Suprapubic skin (tissue), 4 donors: ENCODE measurements at regions not wholly inside any gene's neighbourhood (a gene's known extent, or its start where the extent isn't known, plus 50 kb on each side); places are given as distances from the start of the nearest gene placed in this dataset.

ENCODE experiments used
- DNase-seq, 2 donors: peaks; one replicate each; pipeline ENCODE4 v3.0.0-alpha.2; 2019; ENCODE audit warnings: low spot score in 2 of 2
- H3K27ac ChIP-seq: fragments of 200-600 bp; sonication (generic); one replicate; pipeline ENCODE4 v1.5.1; 2019
- H3K27me3 ChIP-seq: fragments of 200-600 bp; sonication (generic); one replicate; pipeline ENCODE4 v1.5.1; 2019
- H3K36me3 ChIP-seq: fragments of 200-600 bp; sonication (generic); one replicate; pipeline ENCODE4 v1.5.1; 2019
- H3K4me1 ChIP-seq: fragments of 200-600 bp; sonication (generic); one replicate; pipeline ENCODE4 v1.5.1; 2019
- H3K4me3 ChIP-seq: fragments of 200-600 bp; sonication (generic); one replicate; pipeline ENCODE4 v1.5.1; 2019; ENCODE audit warnings: mild to moderate bottlenecking
- H3K9me3 ChIP-seq: fragments of 200-600 bp; sonication (generic); one replicate; pipeline ENCODE4 v1.5.1; 2019
- EP300 ChIP-seq: sonication (generic); formaldehyde crosslinking; IDR thresholded peaks from one replicate; pipeline ENCODE4 v1.6.1; 2017; ENCODE audit warnings: antibody characterized with exemption
- POLR2A ChIP-seq, 2 donors: fragments of 450-650 bp; IDR thresholded peaks; one replicate each; pipeline ENCODE4 v1.6.1; 2017; ENCODE audit warnings: antibody characterized with exemption in 2 of 2, mild to moderate bottlenecking in 2 of 2, moderate library complexity in 2 of 2
- POLR2AphosphoS5 ChIP-seq, 3 donors: sonication (generic); formaldehyde crosslinking; IDR thresholded peaks; one replicate each; pipeline ENCODE4 v1.6.1; 2017; ENCODE audit warnings: antibody characterized with exemption in 3 of 3
- WGBS: methylation state at CpG from one replicate; pipeline ENCODE4 v1.1.5; 2018; 5-methylcytosine and 5-hydroxymethylcytosine counted together
- TF ChIP-seq, protein P1 (sequence below), 2 donors: fragments of 200-600 bp in 1 of 2; fragments of 450-650 bp in 1 of 2; sonication (generic) in 1 of 2; IDR thresholded peaks; one replicate each; pipeline ENCODE4 v1.5.1; 2016 to 2019; ENCODE audit warnings: antibody characterized with exemption in 2 of 2, mild to moderate bottlenecking in 1 of 2, moderate library complexity in 1 of 2

DNA sequence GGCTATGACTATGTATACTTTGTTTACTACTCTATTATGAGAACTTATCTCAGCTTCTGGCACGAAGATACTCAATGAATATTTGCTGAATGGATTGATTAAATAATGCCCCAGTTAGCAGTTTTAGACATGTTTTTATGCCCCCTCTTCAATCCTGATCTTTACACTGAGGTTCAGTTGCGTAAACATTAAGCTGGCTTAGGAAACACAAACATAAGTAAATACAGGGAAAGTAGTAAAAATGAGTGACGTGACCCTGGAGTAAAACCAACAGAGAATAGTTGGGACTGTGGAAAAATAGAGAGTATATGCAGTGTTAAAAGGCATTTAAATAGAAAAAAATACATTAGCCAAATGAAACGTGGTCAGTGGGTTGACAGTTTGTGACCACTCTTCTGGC lies 387.0 kb upstream of the ACTRT1 start:
- 53% methylated on average over 4 of the region's 4 CpGs for WGBS
- H3K4me3 ChIP-seq, result no peak overlapping the region
- H3K27ac ChIP-seq, result no peak overlapping the region
- no peak for TF ChIP-seq POLR2AphosphoS5 (IDR thresholded peaks at IDR 0.05)
- TF ChIP-seq POLR2A (IDR thresholded peaks at IDR 0.05), result no peak
- TF ChIP-seq, protein P1, sequence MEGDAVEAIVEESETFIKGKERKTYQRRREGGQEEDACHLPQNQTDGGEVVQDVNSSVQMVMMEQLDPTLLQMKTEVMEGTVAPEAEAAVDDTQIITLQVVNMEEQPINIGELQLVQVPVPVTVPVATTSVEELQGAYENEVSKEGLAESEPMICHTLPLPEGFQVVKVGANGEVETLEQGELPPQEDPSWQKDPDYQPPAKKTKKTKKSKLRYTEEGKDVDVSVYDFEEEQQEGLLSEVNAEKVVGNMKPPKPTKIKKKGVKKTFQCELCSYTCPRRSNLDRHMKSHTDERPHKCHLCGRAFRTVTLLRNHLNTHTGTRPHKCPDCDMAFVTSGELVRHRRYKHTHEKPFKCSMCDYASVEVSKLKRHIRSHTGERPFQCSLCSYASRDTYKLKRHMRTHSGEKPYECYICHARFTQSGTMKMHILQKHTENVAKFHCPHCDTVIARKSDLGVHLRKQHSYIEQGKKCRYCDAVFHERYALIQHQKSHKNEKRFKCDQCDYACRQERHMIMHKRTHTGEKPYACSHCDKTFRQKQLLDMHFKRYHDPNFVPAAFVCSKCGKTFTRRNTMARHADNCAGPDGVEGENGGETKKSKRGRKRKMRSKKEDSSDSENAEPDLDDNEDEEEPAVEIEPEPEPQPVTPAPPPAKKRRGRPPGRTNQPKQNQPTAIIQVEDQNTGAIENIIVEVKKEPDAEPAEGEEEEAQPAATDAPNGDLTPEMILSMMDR (IDR thresholded peaks at IDR 0.05), result no peak
- TF ChIP-seq EP300, result no peak
- H3K36me3 ChIP-seq, result no peaks in the 10 kb centered on the region
- H3K9me3 ChIP-seq, result no peaks in the 10 kb centered on the region
- H3K27me3 ChIP-seq, result no peaks in the 10 kb centered on the region
- DNase-seq, result no peak
- no peaks in the 10 kb centered on the region for H3K4me1 ChIP-seq

DNA sequence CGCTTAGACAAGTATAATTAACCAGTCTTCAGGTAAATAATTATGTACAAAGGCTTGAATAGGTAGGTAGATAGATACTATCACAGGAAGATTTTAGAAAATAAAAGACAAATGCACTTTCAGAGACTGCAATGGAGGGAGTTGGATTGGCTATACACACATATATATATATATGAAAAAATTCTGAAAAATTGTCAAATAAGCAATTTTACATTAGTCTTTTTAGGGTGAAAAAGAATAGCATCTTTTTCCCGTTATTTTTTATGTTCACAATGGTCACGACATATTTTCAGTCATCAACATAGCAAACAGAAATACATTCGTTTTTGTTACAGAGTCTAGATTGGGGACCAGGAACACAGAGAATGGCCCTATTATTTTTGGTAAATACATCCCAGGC lies 385.9 kb upstream of the ACTRT1 start:
- Histone ChIP-seq H3K9me3 (no peaks in the 10 kb centered on the region), H3K36me3 (no peaks in the 10 kb centered on the region), H3K27me3 (no peaks in the 10 kb centered on the region), H3K27ac (no peak overlapping the region), H3K4me1 (no peaks in the 10 kb centered on the region), H3K4me3 (no peak overlapping the region)
- TF ChIP-seq POLR2A (IDR thresholded peaks at IDR 0.05) (no peak), EP300 (no peak), POLR2AphosphoS5 (IDR thresholded peaks at IDR 0.05) (no peak)
- TF ChIP-seq, protein P1 (IDR thresholded peaks at IDR 0.05), result no peak
- 52% methylated on average over 4 of the region's 4 CpGs for WGBS
- no peak for DNase-seq

DNA sequence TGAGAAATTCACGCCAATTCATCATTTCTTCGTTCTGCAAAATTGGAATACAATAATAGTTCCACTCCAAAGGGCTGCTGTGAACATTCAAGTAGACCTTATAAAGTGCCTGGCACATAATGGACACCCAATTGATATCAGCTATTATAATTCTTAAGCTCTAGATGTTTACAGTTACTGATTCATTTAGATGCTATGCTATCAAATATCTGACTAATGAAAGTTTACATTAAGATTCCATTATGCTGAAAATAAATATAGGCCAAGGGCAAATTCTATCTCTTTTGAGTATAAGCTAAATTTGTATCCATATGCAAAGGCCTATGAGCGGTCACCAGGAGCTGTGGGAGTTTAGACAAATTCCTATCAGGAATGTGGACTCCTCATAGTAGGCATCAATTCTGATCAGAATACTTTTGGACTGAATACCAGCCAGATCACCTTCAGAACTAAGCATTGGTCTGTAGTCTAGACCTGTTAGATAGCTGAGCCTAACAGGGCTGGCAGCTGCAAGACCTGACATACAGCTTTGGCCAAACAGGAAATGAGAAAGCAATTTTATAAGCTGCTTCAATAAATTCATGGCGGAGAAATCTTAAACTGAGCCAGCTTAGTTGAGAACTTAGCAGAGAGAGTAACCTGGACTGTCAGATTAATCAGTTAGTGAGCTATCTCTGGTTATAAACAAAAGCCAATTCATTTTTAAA lies 384.3 kb upstream of the ACTRT1 start:
- 65% methylated on average over 4 of the region's 4 CpGs for WGBS
- no peaks in the 10 kb centered on the region for H3K9me3 ChIP-seq
- H3K27ac ChIP-seq, result no peak overlapping the region
- H3K4me1 ChIP-seq, result no peaks in the 10 kb centered on the region
- no peaks in the 10 kb centered on the region for H3K36me3 ChIP-seq
- H3K27me3 ChIP-seq, result no peaks in the 10 kb centered on the region
- TF ChIP-seq POLR2AphosphoS5 (IDR thresholded peaks at IDR 0.05) (no peak), EP300 (no peak), POLR2A (IDR thresholded peaks at IDR 0.05) (no peak)
- TF ChIP-seq, protein P1 (IDR thresholded peaks at IDR 0.05), result no peak
- H3K4me3 ChIP-seq, result no peak overlapping the region
- DNase-seq, result no peak

DNA sequence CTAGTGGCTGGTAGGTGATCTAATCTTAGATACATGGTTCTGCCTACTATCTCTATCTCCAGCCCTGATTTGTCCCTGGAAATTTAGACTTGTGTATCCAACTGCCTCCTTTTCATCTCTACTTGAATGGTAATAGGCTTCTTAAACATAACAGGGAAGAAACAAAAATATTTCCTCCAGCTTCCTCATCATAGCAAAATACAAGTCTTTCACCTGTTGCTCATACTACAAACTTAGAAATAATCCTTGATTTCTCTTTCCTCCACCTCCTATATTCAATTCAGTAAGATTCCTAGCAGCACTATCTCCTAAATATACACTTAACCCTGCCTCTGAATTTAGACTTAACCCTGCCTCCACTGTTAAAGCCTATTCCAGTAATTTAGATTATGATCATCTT lies 373.3 kb upstream of the ACTRT1 start:
- TF ChIP-seq POLR2AphosphoS5 (IDR thresholded peaks at IDR 0.05) (no peak), POLR2A (IDR thresholded peaks at IDR 0.05) (no peak), EP300 (no peak)
- TF ChIP-seq, protein P1 (IDR thresholded peaks at IDR 0.05), result no peak
- DNase-seq, result no peak
- H3K4me3 ChIP-seq, result no peak overlapping the region
- no peaks in the 10 kb centered on the region for H3K4me1 ChIP-seq
- H3K27ac ChIP-seq, result no peak overlapping the region
- no peaks in the 10 kb centered on the region for H3K27me3 ChIP-seq
- no peaks in the 10 kb centered on the region for H3K36me3 ChIP-seq
- no peaks in the 10 kb centered on the region for H3K9me3 ChIP-seq

DNA sequence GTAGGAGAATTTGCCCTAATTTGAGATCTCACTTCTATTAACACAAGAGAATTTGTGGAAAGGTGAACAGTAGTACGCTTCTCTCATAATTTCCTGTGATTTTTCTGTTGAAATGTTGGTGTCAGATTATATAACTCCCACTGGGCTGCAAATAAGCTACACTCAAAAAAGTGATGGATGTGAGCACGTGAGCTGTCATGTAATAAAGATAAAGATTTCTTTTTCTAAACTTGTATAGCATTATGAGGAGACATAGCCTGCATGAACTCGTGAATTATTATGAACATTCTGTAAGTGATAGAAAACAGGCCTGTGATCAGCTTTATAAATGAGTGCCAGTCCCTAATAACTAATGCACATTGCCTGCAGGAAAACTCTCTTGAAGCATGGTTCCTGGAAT lies 356.6 kb upstream of the ACTRT1 start:
- Histone ChIP-seq H3K27ac (no peak overlapping the region), H3K4me1 (no peaks in the 10 kb centered on the region), H3K4me3 (no peak overlapping the region), H3K27me3 (no peaks in the 10 kb centered on the region), H3K9me3 (no peaks in the 10 kb centered on the region), H3K36me3 (no peaks in the 10 kb centered on the region)
- TF ChIP-seq POLR2AphosphoS5 (IDR thresholded peaks at IDR 0.05) (no peak), EP300 (no peak), POLR2A (IDR thresholded peaks at IDR 0.05) (no peak)
- TF ChIP-seq, protein P1 (IDR thresholded peaks at IDR 0.05), result no peak
- DNase-seq, result no peak
- 30% methylated on average over 3 of the region's 3 CpGs for WGBS
